Body of pancreas (tissue), 4 donors: ENCODE measurements at regions not wholly inside any gene's neighbourhood (a gene's known extent, or its start where the extent isn't known, plus 50 kb on each side); places are given as distances from the start of the nearest gene placed in this dataset.

ENCODE experiments used
- ATAC-seq: fragments of 150-250 bp; one replicate; pipeline ENCODE4 v1.9.1; 2016
- DNase-seq, 4 donors: peaks; one replicate each; pipeline ENCODE4 v3.0.0-alpha.2; 2019
- H3K27ac ChIP-seq, 4 donors: fragments of 200-600 bp; sonication (generic); 1 replicate in 3 of 4; 2 replicates in 1 of 4; pipeline versions ENCODE4 v1.5.1 to v1.6.1; 2016 to 2019; ENCODE audit warnings: mild to moderate bottlenecking in 1 of 4, mixed read lengths in 1 of 4, moderate library complexity in 1 of 4
- H3K27me3 ChIP-seq, 2 donors: fragments of 200-600 bp; sonication (generic); one replicate each; pipeline ENCODE4 v1.6.0; 2016; ENCODE audit warnings: mild to moderate bottlenecking in 1 of 2
- H3K36me3 ChIP-seq, 2 donors: fragments of 200-600 bp; sonication (generic); replicated peaks in 1 of 2; 2 replicates each; pipeline ENCODE4 v1.5.1; 2016; ENCODE audit warnings: low read depth in 2 of 2; ENCODE audit not compliant: insufficient read depth in 1 of 2
- H3K4me1 ChIP-seq: fragments of 200-600 bp; sonication (generic); one replicate; pipeline ENCODE4 v1.6.0; 2016
- H3K4me3 ChIP-seq, 2 donors: fragments of 200-600 bp; sonication (generic); 1 replicate in 1 of 2; 2 replicates in 1 of 2; pipeline ENCODE4 v1.5.1; 2016 to 2019
- H3K9me3 ChIP-seq, 3 donors: fragments of 200-600 bp; sonication (generic); 1 replicate in 2 of 3; 2 replicates in 1 of 3; pipeline ENCODE4 v1.5.1; 2016
- CTCF ChIP-seq, 7 experiments: fragments of 450-650 bp in 4 of 7; fragments of 200-600 bp in 3 of 7; sonication (generic) in 3 of 7; IDR thresholded peaks; one replicate each; pipeline ENCODE4 v1.5.1; 2016 to 2019; ENCODE audit warnings: antibody characterized with exemption in 7 of 7
- POLR2A ChIP-seq, 3 donors: fragments of 450-650 bp; IDR thresholded peaks; one replicate each; pipeline ENCODE4 v1.6.1; 2016; ENCODE audit warnings: antibody characterized with exemption in 3 of 3, mild to moderate bottlenecking in 2 of 3
- WGBS, 2 donors: methylation state at CpG; one replicate each; pipeline ENCODE4 v1.1.5; 2017; 5-methylcytosine and 5-hydroxymethylcytosine counted together
- intact Hi-C: fragments of 100-400 bp; cut with DNase I; formaldehyde crosslinking; loops from one replicate; pipeline ENCODE4 v1.15.1; 2023

GRCh38 chr3:178369811-178370210, 166.4 kb upstream of the KCNMB2 start:
- intact Hi-C loops, result no loop called here
- H3K27me3 ChIP-seq, result no peaks in the 10 kb centered on the region
- DNase-seq (no peak), ATAC-seq (no peak)
- WGBS, 2 donors, result 79% methylated on average over 2 of the region's 2 CpGs
- TF ChIP-seq POLR2A (IDR thresholded peaks at IDR 0.05) (no peak), CTCF (IDR thresholded peaks at IDR 0.05) (no peak)
- H3K4me3 ChIP-seq, result no peak overlapping the region
- H3K9me3 ChIP-seq, result no peaks in the 10 kb centered on the region
- peaks cover 8% of the 10 kb centered on the region for H3K4me1 ChIP-seq
- no peaks in the 10 kb centered on the region for H3K36me3 ChIP-seq
- H3K27ac ChIP-seq, result no peak overlapping the region

GRCh38 chr3:178370387-178370786, 165.8 kb upstream of the KCNMB2 start:
- WGBS, 2 donors, result 72 to 76% methylated on average over 5 of the region's 5 CpGs
- no peak for DNase-seq
- no peak for TF ChIP-seq POLR2A (IDR thresholded peaks at IDR 0.05)
- TF ChIP-seq CTCF (IDR thresholded peaks at IDR 0.05), result no peak
- Histone ChIP-seq H3K27me3 (no peaks in the 10 kb centered on the region), H3K36me3 (no peaks in the 10 kb centered on the region), H3K27ac (no peak overlapping the region), H3K4me3 (no peak overlapping the region), H3K9me3 (no peaks in the 10 kb centered on the region), H3K4me1 (peaks cover 8% of the 10 kb centered on the region)
- ATAC-seq, result no peak
- intact Hi-C loops, result no loop called here

DNA sequence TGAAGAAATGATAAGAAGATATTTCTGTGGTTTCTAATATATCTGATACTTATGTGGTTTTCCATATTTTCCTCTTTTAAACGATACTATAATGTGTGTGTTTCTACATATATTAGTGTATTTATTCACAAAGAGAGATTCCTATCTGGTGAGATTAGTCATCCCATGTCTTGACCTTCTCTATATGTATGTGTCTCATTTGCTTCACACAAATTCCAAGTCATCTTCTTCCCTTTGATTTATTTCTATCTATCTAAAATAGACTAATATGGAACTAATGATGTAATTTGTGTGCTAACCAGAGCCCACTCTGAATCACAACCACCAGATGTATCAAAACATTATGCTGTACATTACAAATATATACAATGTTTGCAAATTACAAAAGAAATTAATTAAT, 154.7 kb upstream of the KCNMB2 start:
- intact Hi-C loops, result no loop called here
- H3K4me1 ChIP-seq, result no peaks in the 10 kb centered on the region
- no peak overlapping the region for H3K27ac ChIP-seq
- no peak overlapping the region for H3K4me3 ChIP-seq
- no peak for TF ChIP-seq POLR2A (IDR thresholded peaks at IDR 0.05)
- DNase-seq (no peak), ATAC-seq (no peak)
- no peaks in the 10 kb centered on the region for H3K36me3 ChIP-seq
- no peaks in the 10 kb centered on the region for H3K27me3 ChIP-seq
- 51 to 68% methylated on average over 1 of the region's 1 CpG for WGBS, 2 donors
- H3K9me3 ChIP-seq, result no peaks in the 10 kb centered on the region

- Histone ChIP-seq H3K36me3 (no peaks in the 10 kb centered on the region), H3K27ac (no peak overlapping the region), H3K9me3 (no peaks in the 10 kb centered on the region), H3K4me3 (no peak overlapping the region), H3K27me3 (no peaks in the 10 kb centered on the region), H3K4me1 (no peaks in the 10 kb centered on the region)
- intact Hi-C loops, result no loop called here
- WGBS, 2 donors, result 59 to 71% methylated on average over 1 of the region's 1 CpG
- no peak for TF ChIP-seq CTCF (IDR thresholded peaks at IDR 0.05)
- no peak for TF ChIP-seq POLR2A (IDR thresholded peaks at IDR 0.05)
- no peak for DNase-seq
- no peak for ATAC-seq
These were observed 154.2 kb upstream of the KCNMB2 start for GRCh38 chr3:178381971-178382448.

- H3K36me3 ChIP-seq, result no peaks in the 10 kb centered on the region
- H3K27ac ChIP-seq, result no peak overlapping the region
- no peaks in the 10 kb centered on the region for H3K9me3 ChIP-seq
- DNase-seq, result no peak
- H3K4me1 ChIP-seq, result no peaks in the 10 kb centered on the region
- intact Hi-C loops, result no loop called here
- WGBS, 2 donors, result 32 to 37% methylated on average over 1 of the region's 1 CpG
- no peaks in the 10 kb centered on the region for H3K27me3 ChIP-seq
- TF ChIP-seq CTCF (IDR thresholded peaks at IDR 0.05) (no peak), POLR2A (IDR thresholded peaks at IDR 0.05) (no peak)
- no peak overlapping the region for H3K4me3 ChIP-seq
- no peak for ATAC-seq
These were observed 153.7 kb upstream of the KCNMB2 start for GRCh38 chr3:178382449-178383061.
